ENCODE measurements at regions not wholly inside any gene's neighbourhood (a gene's known extent, or its start where the extent isn't known, plus 50 kb on each side); places are given as distances from the start of the nearest gene placed in this dataset.
"Not testable (repeated sequence)": the region's sequence is repeated elsewhere in the genome, so short reads cannot be mapped to it uniquely, and the experiment has no call there.

DNA sequence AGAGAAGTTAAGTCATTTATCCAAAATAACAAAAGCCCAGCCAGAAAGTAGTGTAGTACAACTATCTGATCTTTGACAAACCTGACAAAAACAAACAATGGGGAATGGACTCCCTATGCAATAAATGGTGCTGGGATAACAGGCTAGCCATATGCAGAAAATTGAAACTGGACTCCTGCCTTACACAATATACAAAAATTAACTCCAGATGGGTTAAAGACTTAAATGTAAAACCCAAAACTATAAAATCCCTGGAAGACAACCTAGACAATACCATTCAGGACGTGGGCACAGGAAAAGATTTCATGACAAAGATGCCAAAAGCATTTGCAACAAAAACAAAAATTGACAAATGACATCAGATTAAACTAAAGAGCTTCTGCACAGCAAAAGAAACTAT, 561.4 kb upstream of the CHAC2 start:
- not testable (repeated sequence) for DNase-seq (ENCODE audit: low read depth)

DNA sequence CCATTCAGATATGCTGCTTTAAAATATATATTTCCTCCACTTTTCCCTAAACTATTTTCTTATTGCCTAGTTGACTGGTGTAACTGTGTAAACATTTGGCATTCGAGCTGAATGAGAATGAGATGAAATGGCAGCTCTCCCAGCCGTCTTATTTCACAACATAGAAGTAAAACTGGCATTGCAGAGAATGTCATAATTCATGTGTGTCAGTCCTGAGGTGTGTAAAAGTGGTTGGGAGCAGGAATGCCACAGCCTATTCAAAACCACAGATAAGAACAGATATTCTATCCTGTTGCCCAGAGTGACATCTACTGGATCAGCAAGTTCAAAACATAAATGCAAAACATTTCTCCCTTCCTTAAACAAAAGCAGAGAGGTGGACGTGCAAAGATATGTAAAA, 565.5 kb upstream of the CHAC2 start:
- peak; percentile 56 for DNase-seq (ENCODE audit: low read depth)

DNA sequence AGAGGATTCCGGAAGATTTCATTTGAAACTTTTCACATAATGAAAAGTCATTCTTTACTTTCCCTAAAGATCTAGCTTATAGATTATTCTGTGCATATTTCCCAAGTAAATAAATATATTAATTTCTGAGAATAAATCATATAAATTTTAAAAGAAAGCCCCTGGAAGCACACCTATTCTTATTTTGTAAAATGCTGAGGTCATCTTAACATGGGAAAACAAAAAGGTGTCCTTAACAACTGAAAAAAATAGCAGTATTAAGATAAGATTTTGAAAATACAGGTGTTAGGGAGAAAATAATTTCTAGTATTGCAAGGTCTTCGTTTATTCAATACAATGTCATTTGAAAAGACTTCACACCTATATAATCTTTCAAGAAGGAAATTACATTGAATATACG, 567.5 kb upstream of the CHAC2 start:
- DNase-seq (ENCODE audit: low read depth): no peak

DNA sequence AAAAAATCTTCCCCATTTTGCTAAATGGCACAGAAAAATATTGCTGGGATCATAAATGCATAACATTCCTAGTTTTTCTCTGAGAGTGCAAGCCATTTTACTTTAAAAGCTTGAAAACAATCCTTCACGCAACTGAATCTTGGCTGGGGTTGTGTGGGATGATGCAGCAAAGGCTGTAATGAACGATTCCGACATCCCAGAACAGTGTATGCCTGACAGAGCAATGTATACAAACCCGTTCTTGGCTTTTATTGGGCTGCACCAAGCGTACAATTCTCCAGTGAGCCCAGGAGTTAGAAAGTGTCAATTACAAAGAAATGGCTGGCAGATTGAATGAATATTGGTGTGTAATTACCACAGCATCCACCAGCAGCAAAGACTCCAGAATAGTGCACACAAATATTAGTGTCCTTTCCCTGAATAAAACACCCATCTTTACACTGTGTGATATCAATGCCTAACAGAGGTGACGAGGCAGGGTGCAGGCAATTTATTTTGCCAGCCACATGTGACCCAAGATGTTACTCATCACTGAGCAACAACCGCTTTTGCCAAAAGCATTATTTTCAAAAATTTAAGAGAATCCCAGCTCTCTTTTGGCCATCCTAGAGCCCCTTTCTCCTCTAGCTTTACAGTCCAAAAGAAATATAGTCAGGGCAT, 578.6 kb upstream of the CHAC2 start:
- DNase-seq (ENCODE audit: low read depth): no peak

DNA sequence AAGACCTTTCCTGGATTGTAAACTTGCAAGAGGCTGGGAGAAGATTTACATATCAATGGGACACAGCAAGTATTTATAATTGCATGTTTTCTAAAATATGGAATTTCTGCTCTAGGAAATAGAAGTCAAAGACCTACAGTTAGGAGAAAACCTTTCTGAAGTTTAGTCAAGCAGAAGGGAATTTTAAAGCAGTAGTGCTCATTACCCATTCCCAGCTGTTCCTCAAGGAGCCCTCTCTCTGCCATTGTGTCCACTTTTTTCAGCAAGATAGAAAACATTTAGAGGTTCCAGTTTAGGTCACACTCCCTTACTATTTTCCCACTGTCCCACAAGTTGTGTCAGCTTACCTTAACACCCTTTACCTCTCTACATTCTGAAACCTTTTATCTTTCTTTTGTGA, 584.0 kb upstream of the CHAC2 start:
- DNase-seq (ENCODE audit: low read depth): no peak

DNA sequence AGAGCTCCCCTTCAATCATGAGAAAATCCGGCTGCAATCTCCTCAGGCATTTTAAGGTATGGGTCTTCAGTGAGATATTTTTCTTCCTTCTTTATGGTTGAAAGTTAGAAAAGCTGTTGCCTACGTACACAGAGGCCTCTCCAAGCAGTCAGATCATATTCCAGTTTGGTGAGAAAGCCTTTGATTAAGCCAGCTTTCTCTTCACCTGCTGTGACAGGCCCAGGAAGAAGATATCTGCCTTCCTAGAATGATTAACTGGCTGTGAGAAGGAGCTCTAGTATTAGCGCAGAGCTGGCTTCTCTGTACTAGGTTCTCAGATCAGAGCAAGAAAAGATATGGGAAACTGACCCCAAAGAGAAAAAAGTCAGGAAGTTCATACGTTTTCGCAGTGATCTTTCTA, 585.0 kb upstream of the CHAC2 start:
- no peak for DNase-seq (ENCODE audit: low read depth)

DNA sequence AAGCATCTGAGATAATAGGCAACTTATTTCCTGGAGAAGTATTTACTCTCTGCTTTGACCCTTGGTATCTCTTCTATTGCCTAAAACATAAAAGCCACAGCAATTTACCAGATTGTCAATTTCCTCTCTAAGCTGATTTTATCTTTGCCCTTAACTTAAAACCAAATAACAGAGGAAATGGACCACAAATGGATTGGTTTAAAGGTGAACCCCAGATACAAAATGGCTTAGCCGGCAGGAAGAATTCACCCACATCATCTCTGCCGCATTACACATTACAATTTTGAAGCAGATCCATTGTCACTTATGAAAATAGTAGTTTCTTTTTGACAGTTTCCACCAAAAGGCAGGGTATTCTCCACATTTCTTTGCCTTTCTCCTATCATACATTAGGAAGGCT, 585.8 kb upstream of the CHAC2 start:
- DNase-seq (ENCODE audit: low read depth): no peak

DNA sequence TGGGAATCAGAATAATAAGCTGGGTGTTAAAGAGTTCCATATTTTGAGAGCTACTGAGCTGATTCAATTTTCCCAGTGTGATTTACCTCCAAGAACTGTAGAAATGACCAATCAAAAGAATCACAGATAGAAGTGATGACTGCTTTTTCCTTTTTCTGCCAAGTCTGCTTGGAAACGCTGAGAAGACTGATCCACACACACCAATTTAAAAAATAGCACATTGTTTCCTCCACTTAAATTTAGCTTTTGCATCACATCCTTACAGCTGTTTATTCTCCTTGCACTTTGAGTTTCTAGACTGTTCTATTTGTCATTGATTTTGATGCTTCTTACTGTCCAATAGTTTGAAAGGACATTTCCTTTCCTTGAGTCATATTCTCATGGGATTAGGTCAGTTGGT, 590.3 kb upstream of the CHAC2 start:
- no peak for DNase-seq (ENCODE audit: low read depth)

DNA sequence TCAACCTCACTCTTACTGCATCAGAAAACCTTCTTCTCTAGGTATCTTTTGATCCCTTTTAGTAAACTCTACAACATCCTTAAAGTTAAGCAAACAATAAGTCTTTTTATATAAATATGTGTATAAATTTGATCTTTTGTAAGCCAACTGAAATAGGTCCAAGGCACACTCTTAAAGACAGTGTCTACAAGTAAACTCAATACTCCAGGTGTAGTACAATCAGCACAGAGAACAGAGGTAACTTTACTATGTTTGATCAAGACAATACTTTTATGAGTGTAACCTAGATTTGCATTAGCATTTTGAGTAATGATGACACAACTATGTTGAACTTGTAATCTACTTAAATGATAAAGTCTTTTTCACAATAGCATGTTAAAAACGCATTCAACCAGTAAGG, 593.1 kb upstream of the CHAC2 start:
- no peak for DNase-seq (ENCODE audit: low read depth)

DNA sequence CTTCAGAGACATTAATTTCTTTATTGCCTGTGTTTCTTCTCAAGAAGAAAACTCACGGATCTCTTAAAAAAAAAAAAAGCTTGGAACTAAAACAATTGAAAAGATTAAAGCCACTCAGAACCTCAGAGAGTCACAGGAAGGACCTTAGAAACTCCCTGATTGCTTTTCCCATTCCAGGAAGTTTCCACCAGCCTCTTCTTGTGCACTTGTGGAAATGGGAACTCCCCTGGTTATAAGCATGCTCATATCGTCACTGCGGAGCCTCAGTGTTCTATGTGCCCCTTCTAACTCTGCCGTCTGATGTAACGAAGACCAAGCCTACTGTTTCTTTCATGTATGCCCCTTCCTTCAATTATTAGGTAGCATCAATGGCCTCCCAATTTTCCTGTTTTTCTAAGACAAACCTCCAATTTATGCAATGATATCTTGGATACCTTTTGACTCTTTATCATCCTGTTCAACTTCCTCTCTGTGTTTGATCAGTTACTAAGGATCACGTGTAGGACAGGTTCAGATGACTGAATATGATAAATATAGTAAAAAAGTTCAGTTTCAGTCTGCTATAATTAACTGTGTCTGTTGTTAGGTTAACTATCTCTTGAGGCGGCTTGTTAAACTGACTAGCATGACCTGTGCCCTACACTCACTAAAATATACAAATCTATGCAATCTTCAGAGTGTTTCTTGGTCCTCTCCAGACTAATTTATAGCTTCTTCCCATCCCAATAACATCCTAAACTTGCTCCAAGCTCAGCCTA, 593.7 kb upstream of the CHAC2 start:
- DNase-seq (ENCODE audit: low read depth): no peak

DNA sequence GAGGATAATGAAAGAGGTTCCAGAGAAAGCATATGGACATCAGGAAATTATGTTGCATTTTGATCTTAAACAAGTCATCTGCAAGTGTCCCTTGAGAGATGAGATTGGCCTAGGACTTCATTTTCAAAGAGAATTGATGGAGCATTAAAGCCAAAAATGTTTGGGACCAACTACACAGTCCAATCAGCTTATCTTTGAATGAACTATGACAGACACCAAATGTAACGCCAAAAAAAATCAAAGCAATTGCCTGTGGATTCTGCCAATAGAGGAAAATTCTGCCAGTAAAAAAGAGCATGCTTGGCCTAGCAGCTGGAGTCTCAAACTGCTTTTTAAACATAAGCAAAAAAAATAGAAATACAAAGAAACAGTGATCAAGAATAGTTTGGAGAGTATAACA, 594.5 kb upstream of the CHAC2 start:
- no peak for DNase-seq (ENCODE audit: low read depth)

DNA sequence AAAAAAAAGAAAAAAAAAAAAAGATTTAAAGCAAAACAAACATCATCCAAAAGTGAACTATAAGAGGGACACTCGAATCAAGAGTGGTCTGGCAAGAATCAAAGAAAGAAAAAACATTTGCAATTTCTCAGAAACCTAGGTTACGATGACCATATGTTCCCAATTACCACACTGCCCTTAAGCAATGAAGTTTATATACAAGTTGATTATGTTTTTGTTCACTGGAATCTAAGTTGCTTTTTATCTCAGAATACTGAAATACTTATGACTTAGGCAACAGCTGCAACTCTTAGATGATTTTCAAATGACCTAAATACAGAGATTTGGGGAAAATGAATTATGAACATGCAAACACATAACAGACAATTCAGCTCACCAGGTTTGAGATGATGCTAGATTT, 597.1 kb upstream of the CHAC2 start:
- no peak for DNase-seq (ENCODE audit: low read depth)

DNA sequence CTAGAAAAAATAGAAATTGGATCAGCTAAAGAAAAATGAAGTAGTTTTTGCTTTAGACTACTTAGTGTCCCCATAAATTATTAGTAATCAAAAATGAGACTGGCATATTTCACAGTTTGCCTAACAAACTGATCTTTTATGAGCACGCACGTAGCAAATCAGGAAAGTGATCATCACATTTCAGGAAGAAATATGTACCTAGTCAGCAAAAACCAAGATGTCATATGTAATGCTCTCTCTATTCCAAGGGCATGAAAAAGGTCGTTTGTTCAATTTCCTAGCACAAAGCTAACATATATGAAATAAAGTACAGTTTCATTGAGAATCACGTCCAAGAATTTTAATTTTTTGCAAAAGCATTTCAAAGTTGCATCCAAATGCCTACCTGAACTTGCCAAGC, 600.4 kb upstream of the CHAC2 start:
- DNase-seq (ENCODE audit: low read depth): no peak

DNA sequence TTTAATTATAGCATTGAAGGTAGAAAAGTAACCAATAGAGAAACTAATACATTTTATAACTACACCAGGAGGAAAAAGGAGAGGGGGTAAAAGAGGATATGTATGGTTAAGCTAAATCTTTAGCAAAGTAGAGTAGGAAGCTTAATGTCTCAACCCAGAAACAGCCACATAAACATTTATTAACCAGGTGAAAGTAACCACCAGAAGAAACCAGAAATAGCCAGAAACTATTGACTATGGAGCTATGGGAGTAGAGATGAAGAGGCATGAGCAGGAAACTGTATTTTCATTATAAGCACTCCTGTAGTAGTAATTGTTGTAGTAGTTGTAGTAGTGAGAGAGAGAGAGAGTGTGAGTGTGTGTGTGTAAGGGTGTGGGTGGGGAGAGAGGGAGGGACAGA, 617.5 kb upstream of the CHAC2 start:
- DNase-seq (ENCODE audit: low read depth): no peak

DNA sequence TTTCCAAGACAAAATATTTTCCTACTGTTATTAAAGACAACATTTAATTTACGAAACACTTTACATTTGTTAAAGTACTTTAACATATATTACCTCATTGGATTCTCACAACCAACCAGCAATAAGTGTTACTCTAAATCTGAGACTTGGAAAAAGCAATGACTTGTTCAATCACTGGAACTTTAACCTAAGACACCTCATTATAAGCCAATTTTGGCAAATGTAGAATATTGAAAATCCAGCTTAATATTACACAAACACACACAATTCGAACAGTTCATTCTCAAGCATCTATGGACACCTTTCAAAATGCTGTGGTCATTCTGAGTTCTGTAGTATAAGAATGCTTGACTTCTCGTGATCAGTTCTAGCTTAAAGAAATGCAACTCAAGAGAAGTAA, 619.4 kb upstream of the CHAC2 start:
- no peak for DNase-seq (ENCODE audit: low read depth)

DNA sequence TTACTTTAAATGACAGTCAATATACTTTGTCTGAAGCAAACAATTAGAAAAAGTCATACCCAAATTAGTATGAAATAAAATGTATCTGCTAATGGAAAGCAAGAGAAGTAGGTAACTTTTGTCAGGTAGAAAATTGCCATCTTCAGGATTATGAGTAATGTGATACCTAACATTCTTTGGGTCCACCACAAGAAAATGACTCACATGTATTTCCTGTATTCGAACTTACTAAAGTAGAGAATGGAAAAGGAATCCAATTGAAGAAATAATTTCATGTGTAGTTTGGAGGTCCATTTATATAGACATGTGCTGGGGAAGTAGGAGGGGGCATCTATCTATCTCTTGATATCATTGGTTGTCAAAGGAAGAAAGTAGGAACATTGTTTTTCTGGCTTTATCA, 636.2 kb upstream of the CHAC2 start:
- DNase-seq (ENCODE audit: low read depth): peak; percentile 37

DNA sequence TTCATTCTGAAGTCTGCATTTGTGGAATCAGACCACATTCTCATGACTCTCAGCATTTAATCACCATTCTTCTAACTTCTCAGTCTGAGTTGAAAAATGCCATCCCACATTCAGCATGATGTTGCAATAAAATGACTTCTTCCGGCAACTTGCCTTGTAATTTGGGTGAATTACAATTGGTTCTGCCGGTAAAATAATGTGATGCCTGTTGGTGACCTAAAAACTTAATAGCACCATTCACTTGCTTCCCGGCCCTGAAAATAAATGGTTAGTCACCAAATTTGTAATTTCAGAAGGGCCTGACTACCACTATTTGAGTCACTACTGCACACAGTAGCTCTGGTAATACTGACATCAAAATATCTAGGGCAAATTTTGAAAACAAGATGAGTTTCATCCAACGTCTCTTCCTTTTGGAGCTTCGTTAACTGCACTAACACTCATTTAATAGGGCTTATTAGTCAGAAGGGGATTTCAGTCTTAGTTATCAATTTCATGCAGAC, 637.1 kb upstream of the CHAC2 start:
- peak; percentile 30 for DNase-seq (ENCODE audit: low read depth)

DNA sequence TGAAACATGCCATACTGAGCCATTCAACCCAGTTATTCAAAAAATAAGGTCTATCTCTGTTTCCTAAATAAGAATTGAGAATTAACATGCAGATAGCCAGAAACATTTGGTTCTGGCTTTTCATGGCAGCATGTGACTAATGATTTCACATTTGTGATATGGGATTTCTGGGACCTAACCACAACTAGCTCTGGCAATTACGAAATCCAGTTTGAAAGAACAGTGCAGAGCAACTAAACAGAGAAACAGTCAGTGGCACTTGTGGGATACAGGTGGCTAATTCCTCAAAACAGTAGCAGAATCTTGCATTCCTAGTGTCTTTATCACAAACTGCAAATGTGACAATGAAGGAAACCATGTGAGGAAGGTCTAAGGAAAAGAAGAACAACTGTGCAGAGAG, 637.8 kb upstream of the CHAC2 start:
- DNase-seq (ENCODE audit: low read depth): peak; percentile 87

DNA sequence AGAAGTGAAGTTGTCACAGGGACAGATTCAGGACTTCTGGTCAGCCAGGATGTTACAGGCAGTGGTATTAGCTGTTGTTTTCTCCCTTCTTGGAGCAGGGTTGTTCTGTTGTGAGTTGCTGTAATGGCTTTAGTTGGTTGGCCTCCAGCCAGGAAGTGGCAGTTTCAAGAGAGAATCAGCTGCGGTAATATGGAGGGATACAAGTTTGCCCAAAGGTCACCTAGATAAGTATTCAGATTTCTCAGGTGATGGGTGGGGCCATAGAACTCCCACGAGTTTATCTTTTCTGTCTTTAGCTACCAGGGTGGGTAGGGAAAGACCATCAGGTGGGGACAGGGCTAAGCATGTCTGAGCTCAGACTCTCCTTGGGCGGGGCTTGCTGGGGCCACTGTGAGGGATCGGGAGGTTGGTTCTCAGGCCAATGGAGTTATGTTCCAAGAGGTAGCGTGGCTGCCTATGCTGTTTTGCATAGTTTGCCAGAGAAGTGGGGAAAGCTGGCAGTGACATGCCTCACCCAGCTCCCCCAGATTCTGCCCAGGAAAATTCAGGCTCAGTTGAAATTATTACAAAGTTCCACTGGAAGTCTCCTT, 640.4 kb upstream of the CHAC2 start:
- DNase-seq (ENCODE audit: low read depth): no peak

DNA sequence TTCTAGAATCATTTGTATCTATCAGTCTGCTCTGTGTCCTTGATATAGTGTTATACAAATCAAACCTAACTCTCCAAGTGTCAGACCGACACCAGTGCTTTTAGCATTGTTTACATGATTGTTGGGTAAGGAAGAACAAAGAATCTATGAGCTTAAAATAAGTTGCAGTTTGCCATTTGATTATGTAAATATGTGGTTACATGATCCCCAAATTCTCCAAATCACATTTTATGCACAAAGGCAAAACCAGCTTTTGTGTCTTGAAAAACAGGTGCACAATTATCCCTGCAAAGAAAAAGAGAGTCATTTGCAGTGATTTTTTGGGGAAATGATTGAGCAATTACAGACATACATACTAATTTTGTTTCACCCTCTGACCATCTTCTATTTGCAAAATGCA, 652.6 kb upstream of the CHAC2 start:
- DNase-seq (ENCODE audit: low read depth): no peak

DNA sequence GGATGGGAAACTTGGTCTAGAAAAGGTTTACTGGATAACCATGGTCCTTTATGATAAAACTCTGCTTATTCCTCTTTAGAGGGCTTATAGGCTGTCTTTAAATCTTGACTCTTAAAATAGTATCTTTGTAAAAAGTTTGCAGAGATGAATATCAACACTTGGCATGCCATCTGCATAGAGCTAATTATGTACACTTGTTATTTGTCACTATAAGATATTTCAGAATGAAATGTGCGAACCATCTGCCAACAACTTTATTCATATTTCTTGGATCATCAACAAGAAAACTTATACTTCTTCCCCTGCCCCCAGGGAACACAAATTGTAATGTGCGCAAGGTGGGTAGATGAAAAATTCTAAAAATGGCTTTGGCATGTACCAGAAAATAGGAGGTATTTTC, 653.0 kb upstream of the CHAC2 start:
- no peak for DNase-seq (ENCODE audit: low read depth)

DNA sequence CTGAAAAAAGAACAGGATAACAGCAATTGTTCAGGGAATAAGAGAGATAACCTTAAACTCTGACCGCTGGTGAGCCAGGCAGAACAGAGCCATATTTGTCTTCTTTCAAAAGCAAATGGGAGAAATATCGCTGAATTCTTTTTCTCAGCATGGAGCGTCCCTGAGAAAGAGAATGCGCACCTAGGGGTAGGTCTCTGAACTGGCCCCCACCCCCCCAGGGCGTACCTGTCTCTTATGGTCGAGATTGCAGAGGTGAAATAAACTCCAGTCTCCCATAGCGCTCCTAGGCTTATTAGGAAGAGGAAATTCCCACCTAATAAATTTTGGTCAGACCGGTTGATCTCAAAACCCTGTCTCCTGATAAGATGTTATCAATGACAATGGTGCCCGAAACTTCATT, 655.2 kb upstream of the CHAC2 start:
- DNase-seq (ENCODE audit: low read depth): not testable (repeated sequence)

DNA sequence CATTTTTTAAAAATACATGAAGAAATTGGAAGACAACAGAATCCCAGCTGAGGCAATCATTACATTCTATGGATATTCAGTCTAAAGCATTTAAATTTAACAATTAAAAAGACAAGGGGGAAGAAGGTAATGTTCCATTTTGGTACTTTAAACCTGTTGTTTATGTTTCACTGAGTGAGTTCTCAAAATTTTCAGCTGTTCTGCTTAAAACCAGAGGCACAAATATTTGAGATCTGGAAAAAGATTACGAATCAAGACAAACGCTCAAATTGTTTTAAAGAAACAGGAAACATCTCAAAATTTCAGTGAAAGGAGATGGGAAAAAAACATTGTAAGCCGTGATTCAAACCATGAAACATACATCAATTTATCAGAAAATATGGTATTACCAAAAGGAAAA, 656.2 kb upstream of the CHAC2 start:
- DNase-seq (ENCODE audit: low read depth): no peak

DNA sequence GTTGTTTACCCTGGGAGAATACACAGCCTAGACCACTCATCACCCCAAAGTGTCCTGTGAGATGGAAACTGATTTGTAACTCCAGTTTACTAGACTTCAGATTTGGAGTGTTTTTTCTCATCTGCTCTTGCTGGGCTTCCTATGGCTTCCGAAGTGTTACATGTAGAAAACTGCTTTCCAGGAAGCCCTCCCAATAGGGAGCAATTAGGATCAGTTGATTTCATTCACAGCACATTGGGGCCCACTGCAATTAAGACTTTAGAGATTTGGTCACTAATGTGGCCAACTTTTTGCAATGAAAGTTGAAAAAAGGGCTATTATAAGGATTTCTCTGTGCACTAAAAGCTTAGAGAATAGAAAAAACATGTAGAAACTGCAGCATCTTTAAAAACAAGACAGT, 656.6 kb upstream of the CHAC2 start:
- DNase-seq (ENCODE audit: low read depth): no peak

Data from non-pigmented ciliary epithelial cell (primary cell).